ENCODE measurements at regions not wholly inside any gene's neighbourhood (a gene's known extent, or its start where the extent isn't known, plus 50 kb on each side); places are given as distances from the start of the nearest gene placed in this dataset.

GRCh38 chr12:123071099-123071800 lies 79.6 kb downstream of the PITPNM2 start:
- no peak overlapping the region for H3K4me3 ChIP-seq (ENCODE audit: extremely low read depth in 1 of 4, insufficient read depth in 2 of 4, low read depth in 3 of 4, low read length in 4 of 4)
- H3K14ac ChIP-seq (ENCODE audit: insufficient read length): no peak overlapping the region
- H3K23me2 ChIP-seq (ENCODE audit: low read depth, low read length): 0 out of 2 replicates have a peak, but pooled peaks cover 3% of the 10 kb centered on the region
- H2BK12ac ChIP-seq (ENCODE audit: low read depth, low read length): no peak overlapping the region
- DNase-seq (ENCODE audit: low read depth in 1 of 2, low spot score in 2 of 2) (no peak), FAIRE-seq (no peak)
- WGBS, 2 experiments (ENCODE audit: extremely low coverage in 1 of 2, insufficient coverage in 1 of 2, insufficient read length in 1 of 2, insufficient replicate concordance in 2 of 2, low coverage in 1 of 2, low lambda C conversion rate in 2 of 2, missing lambda C conversion rate in 1 of 2): 92% methylated on average over 14 of the region's 14 CpGs; no CpG with 5 or more reads in 1 of the 2 experiments
- peaks cover 0 to 3% (median 0%) of the 10 kb centered on the region in 4 experiments; a peak in 1 of 7 replicates for H3K27me3 ChIP-seq (replicated peaks in 1 of 4; ENCODE audit: control insufficient read depth in 3 of 4, extremely low read depth in 1 of 4, insufficient read depth in 3 of 4, low read length in 3 of 4)
- no peak overlapping the region for H2BK120ac ChIP-seq (replicated peaks; ENCODE audit: low read depth, low read length)
- H3K27ac ChIP-seq (ENCODE audit: low read depth, low read length): no peak overlapping the region
- H2AK5ac ChIP-seq (ENCODE audit: low read depth, low read length): no peak overlapping the region
- POLR2A ChIA-PET (ENCODE audit: partially characterized antibody): interaction anchor here (0.6 kb wide), 1 partner anchor 23 kb away, joined by 3 read pairs; no protein-coding TSS in a partner anchor
- H3K4me1 ChIP-seq (replicated peaks in 1 of 4; ENCODE audit: control insufficient read depth in 3 of 4, insufficient read depth in 4 of 4, low read length in 3 of 4): peaks cover 0 to 11% (median 3%) of the 10 kb centered on the region in 4 experiments; a peak in 6 of 7 replicates
- H3K9me3 ChIP-seq (ENCODE audit: insufficient read depth in 2 of 2, low read depth in 1 of 2, low read length in 1 of 2): no peaks in the 10 kb centered on the region
- H2BK20ac ChIP-seq (ENCODE audit: low read length): no peak overlapping the region
- H4K8ac ChIP-seq (ENCODE audit: extremely low read depth, insufficient read depth, low read length): peak overlapping the region; percentile 31
- H4K20me1 ChIP-seq (replicated peaks in 1 of 2; ENCODE audit: control insufficient read depth in 1 of 2, insufficient read depth in 2 of 2, low read length in 2 of 2): peaks cover 0 to 8% of the 10 kb centered on the region in 2 experiments
- CTCF ChIA-PET (ENCODE audit: partially characterized antibody): interaction anchor here (0.5 to 13.8 kb wide), 11 partner anchors 8 to 233 kb away, joined by 3 to 148 read pairs (median 4); no protein-coding TSS in a partner anchor
- no peak overlapping the region for H2AFZ ChIP-seq (ENCODE audit: low read length)
- no peak overlapping the region for H3K23ac ChIP-seq (ENCODE audit: insufficient read length)
- H3K36me3 ChIP-seq (ENCODE audit: control insufficient read depth in 2 of 4, insufficient read depth in 4 of 4, low read length in 3 of 4): no peaks in the 10 kb centered on the region
- no peak overlapping the region for H3K56ac ChIP-seq (replicated peaks; ENCODE audit: insufficient read length, low read depth, low read length)
- H3K4ac ChIP-seq (replicated peaks; ENCODE audit: insufficient read length, low read depth, low read length): no peak overlapping the region
- no peak overlapping the region for H3K18ac ChIP-seq (ENCODE audit: extremely low read depth, low read length)
- H3K4me2 ChIP-seq (ENCODE audit: insufficient read depth in 1 of 2, low read depth in 2 of 2, low read length in 2 of 2): no peak overlapping the region
- no peak overlapping the region for H4K5ac ChIP-seq (ENCODE audit: insufficient read length, low read depth, low read length)
- H2BK5ac ChIP-seq (ENCODE audit: low read depth, low read length): 0 out of 2 replicates have a peak overlapping the region, but pooled peaks have one; percentile 49
- no peaks in the 10 kb centered on the region for H3K79me2 ChIP-seq (ENCODE audit: control insufficient read depth in 1 of 2, insufficient read depth in 2 of 2, low read length in 2 of 2)
- H4K91ac ChIP-seq (replicated peaks; ENCODE audit: insufficient read length, low read length): no peak overlapping the region
- TF ChIP-seq POU5F1 (IDR thresholded peaks at IDR 0.05; ENCODE audit: low read depth, low read length) (no peak), CBX5 (IDR thresholded peaks at IDR 0.05; ENCODE audit: low read depth, low read length) (no peak), RAD21 (IDR thresholded peaks at IDR 0.05 in 1 of 2, conservative IDR thresholded peaks at IDR 0.05 in 1 of 2; ENCODE audit: low read depth in 2 of 2, low read length in 2 of 2) (no peak), USF2 (IDR thresholded peaks at IDR 0.05; ENCODE audit: low read length) (no peak), MAFK (IDR thresholded peaks at IDR 0.05; ENCODE audit: low read depth, low read length) (no peak)
- H3K9ac ChIP-seq (replicated peaks in 1 of 4; ENCODE audit: extremely low read depth in 1 of 4, low read depth in 3 of 4, low read length in 3 of 4): no peak overlapping the region
- no peaks in the 10 kb centered on the region for H3K79me1 ChIP-seq (ENCODE audit: low read depth, low read length)
- H2BK15ac ChIP-seq (ENCODE audit: low read length): no peak overlapping the region
